ENCODE measurements at regions not wholly inside any gene's neighbourhood (a gene's known extent, or its start where the extent isn't known, plus 50 kb on each side); places are given as distances from the start of the nearest gene placed in this dataset.
"Not testable (repeated sequence)": the region's sequence is repeated elsewhere in the genome, so short reads cannot be mapped to it uniquely, and the experiment has no call there.

DNA sequence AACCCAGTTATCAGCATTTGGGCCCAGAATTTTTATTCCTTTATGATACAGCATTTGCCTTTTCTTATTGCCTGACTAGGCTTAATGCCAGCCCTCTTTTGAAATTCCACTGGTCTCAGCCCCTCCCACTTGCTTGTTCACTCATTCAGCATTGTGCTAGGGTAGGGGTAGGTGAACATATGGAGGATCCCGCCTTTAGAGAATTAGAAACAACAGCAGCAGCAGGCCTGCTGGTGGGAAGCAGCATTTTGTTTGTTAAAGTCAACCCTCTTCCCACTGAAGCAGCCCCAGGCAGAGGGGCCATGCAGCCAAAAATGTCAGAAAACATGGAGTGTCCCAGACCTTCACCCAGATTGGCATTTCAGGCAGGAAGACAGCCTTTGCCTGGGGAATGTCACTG is 1355.2 kb downstream of the CDH8 start:
- no peak for DNase-seq (ENCODE audit: low read depth in 2 of 2)

DNA sequence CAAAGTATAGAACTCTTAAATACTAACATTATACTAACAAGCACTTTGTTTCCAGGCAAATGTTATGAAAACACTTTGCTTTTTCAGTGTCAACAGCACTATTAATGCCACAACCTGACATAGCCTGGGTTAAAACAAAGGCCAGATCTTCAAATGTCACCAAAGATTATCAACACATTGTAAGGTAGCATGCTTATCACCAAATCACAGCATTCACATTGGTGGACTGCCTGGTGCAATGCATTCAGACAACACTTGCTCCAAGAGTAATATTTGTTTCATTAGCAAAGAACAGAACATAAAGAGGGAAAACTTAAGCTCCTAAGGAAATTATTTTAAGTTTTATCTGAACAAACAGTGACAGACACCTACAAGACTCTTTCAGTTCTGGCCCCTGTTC is 1361.2 kb downstream of the CDH8 start:
- no peak for DNase-seq (ENCODE audit: low read depth in 2 of 2)

DNA sequence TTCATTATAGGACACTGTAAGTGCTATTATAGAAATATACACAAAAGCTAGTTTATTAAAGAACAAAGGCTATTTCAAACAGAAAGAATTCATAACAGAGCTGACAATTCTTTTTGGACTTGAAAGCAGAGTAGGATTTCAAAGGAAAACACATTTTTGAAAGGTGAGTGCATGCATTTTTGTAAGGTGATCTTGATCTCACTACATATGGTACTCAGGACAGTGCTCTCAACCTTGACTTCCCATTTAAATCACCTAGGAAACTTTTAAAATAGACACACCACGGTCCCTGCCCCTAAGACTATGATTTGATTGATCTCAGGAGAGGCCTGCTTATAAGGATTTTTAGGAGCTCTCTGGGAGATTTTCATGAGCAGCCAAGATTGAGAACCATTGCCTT is 1362.0 kb downstream of the CDH8 start:
- no peak for DNase-seq (ENCODE audit: low read depth in 2 of 2)

GRCh38 chr16:60655514-60656153 is 1380.6 kb downstream of the CDH8 start:
- no peak for DNase-seq (ENCODE audit: low read depth in 2 of 2)

DNA sequence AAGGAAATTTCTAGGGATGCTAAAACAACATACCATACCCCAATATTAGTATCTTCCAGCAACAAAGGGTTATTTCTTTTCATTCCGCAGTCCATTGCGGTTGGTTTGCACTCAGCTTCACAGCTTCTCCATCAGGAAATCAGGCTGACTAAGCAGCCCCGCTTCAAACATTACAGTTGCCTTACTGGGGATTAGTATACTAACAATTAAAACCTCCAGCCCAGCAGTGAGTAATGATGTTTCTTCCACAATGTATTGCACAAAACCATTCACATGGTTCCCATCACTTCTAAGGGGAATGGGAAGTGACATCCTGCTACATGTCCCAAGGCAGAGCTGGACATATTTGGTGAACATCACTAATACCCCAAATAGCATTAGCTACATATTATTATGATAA is 1384.9 kb downstream of the CDH8 start:
- no peak for DNase-seq (ENCODE audit: low read depth in 2 of 2)

- DNase-seq (ENCODE audit: low read depth in 2 of 2), result no peak
Measured at GRCh38 chr16:60648290-60648689, 1387.9 kb downstream of the CDH8 start.

DNA sequence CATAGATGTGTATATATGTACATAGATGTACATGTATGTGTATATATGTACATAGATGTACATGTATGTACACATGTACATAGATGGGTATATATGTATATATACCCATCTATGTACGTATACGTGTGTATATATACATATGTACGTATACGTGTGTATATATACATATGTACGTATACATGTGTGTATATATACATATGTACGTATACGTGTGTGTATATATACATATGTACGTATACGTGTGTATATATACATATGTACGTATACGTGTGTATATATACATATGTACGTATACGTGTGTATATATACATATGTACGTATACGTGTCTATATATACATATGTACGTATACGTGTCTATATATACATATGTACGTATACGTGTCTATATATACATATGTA is 1388.8 kb downstream of the CDH8 start:
- DNase-seq (ENCODE audit: low read depth in 2 of 2), result not testable (repeated sequence)

- DNase-seq (ENCODE audit: low read depth in 2 of 2), result no peak
Measured at GRCh38 chr16:60646631-60647030, 1389.6 kb downstream of the CDH8 start.

- no peak for DNase-seq (ENCODE audit: low read depth in 2 of 2)
Measured at GRCh38 chr16:60645541-60645940, 1390.7 kb downstream of the CDH8 start.

GRCh38 chr16:60642956-60643355 is 1393.3 kb downstream of the CDH8 start:
- DNase-seq (ENCODE audit: low read depth in 2 of 2), result no peak

- no peak for DNase-seq (ENCODE audit: low read depth in 2 of 2)
Measured at GRCh38 chr16:60641067-60641665, 1395.1 kb downstream of the CDH8 start.

DNA sequence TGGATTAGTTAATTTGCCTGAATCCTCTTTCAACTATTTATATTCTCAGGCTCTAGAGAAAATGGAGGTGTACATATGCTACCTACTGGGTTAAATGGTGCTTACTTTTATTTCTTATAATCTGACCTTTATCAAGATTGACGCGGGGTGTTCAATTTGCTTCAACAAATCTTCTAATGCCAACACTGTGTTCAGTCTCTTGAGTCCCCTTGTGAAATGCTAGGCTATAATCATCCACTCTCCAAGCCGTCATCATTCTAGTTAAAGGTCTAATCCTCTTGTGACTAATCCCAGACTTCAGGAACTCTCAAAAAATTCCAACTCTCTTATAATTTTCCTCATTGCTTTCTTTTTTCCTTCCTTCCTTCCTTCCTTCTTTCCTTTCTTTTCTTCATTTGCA is 1396.2 kb downstream of the CDH8 start:
- no peak for DNase-seq (ENCODE audit: low read depth in 2 of 2)

DNA sequence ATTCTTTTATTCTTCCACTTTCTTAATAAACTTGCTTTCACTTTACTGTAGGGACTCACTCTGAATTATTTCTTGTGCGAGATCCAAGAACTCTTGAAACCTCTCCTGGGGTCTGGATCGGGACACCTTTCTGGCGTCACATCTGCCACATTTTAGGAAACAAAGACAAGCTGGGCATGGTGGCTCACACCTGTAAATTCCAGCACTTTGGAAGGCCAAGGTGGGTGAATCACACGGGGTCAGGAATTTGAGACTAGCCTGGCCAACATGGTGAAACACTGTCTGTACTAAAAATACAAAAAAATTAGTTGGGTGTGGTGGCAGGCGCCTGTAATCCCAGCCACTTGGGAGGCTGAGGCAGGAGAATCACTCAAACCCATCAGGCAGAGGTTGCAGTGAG is 1399.6 kb downstream of the CDH8 start:
- not testable (repeated sequence) for DNase-seq (ENCODE audit: low read depth in 2 of 2)

DNA sequence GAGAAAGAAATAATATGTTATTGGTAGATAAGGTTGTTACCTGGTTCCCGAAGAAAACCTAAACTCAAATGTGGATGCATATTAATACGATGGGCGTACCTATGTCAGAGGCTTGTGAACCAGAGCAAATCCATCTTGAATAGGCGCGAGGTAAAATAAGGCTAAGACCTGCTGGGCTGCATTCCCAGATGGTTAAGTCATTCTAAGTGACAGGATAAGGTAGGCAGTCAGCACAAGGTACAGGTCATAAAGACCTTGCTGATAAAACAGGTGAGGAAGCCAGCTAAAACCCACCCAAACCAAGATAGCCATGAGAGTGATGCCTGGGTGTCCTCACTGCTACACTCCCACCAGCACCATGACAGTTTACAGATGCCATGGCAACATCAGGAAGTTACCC is 1400.1 kb downstream of the CDH8 start:
- DNase-seq (ENCODE audit: low read depth in 2 of 2), result no peak

- DNase-seq (ENCODE audit: low read depth in 2 of 2), result no peak
Measured at GRCh38 chr16:60635548-60635947, 1400.7 kb downstream of the CDH8 start.

DNA sequence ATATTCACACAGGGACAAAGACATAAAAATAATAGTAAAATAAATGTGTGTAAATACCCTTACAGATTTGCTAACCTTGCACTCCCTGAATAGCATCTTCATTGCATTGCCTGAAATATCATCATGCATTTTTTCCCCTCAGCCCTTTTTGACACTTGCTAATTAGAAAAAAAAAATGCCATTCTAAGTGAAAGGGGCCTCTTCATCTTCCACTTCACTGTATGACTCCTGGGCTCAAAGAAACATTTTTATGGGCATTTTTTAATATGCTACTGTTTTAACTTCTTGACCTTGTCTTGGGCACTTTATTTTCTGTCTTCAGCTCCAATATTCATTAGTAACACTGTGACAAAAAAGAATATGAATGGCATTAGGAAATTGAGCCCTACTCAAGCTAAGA is 1424.4 kb downstream of the CDH8 start:
- DNase-seq (ENCODE audit: low read depth in 2 of 2), result no peak

DNA sequence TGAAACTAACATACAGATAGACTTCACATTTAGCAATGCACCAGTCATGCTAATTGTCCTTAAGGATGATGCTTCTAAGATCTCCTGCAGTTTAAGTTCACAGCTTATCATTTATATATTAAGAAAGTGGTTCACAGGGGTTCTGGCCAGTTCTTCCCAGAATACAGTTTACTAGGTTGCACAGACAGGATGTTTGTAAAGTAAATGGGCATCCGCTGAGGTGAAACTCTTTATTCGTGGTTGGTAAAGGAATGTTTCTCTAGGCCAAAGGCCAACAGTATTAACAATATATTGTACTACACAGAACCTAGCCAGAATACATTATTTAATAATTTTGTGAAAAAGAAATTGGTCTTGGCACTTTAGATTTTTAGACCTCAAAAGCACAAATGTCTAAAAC is 1427.3 kb downstream of the CDH8 start:
- DNase-seq (ENCODE audit: low read depth in 2 of 2), result no peak

DNA sequence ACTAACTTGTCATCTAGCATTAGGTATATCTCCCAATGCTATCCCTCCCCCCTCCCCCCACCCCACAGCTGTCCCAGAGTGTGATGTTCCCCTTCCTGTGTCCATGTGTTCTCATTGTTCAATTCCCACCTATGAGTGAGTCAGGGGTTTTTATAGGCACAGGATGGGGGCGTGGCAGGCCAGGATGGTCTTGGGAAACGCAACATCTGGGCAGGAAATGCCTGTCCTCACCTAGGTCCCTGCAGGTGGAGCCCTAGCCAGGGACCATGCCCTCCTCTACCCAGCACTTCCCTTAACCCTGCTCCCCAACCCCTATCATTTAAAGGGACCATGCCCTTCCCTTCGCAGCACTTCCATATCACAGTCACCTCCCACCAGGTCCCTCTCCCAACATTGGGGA is 1430.6 kb downstream of the CDH8 start:
- not testable (repeated sequence) for DNase-seq (ENCODE audit: low read depth in 2 of 2)

DNA sequence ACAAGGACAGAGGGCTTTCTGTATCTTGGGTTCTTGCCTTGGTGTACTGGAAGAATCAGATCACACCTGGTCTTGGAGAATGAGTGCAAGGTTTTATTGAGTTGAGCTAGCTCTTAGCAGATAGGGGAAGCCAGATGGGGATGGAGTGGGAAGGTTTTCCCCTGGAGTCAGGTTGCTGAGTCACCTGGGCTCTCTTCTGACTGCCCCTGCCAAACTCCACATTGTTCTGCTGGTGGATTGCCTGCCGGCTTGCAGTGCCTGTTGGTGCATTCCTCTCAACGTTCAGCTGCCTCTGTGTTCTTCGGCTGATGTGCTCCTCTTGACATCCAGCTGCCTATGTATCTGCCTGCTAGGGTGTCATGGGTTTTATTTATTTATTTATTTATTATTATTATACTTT is 1431.1 kb downstream of the CDH8 start:
- no peak for DNase-seq (ENCODE audit: low read depth in 2 of 2)

DNA sequence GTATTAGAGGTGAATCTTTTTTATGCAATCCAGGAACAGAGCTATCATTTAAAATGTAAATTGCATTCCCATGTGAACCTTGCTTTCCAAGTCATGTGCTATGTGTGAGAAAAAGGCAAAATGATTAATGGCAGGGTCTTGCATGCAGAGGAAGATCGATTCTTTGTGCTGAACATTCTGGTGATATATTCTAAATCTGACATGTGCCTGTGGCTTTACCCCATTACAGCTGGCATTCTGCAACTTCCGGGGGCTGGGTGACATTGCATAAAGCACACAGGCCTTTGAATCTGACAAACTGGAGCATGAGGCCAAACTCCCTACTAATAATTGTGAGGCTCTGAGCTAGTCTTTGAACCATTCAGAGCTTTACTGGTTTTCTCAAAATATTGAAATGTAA is 1449.7 kb downstream of the CDH8 start:
- DNase-seq (ENCODE audit: low read depth in 2 of 2), result no peak

GRCh38 chr16:60582528-60582927 is 1453.7 kb downstream of the CDH8 start:
- no peak for DNase-seq (ENCODE audit: low read depth in 2 of 2)

- DNase-seq (ENCODE audit: low read depth in 2 of 2), result no peak
Measured at GRCh38 chr16:60566901-60567300, 1469.3 kb downstream of the CDH8 start.

- DNase-seq (ENCODE audit: low read depth in 2 of 2), result no peak
Measured at GRCh38 chr16:60564588-60564987, 1471.7 kb downstream of the CDH8 start.

DNA sequence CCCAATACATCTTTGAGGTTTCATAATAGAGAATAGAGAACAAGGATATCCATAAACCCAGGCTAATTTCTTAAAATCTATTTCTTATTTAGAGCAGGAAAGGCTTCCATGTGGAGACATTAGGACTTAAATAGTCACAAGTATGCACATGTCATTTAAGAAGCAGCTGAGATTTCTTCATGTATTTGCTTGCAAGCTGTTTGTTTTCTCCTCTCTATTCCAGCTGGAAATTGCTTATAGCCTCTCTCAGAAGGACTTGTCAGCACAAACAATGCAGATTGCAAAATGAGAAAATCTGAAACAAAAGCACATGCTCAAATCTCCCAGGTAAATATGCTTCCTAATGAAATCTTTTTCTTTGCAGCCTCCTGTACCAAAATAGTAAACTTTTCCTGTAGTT is 1473.1 kb downstream of the CDH8 start:
- DNase-seq (ENCODE audit: low read depth in 2 of 2), result no peak
